GM19468 (cell line): ENCODE measurements at regions not wholly inside any gene's neighbourhood (a gene's known extent, or its start where the extent isn't known, plus 50 kb on each side); places are given as distances from the start of the nearest gene placed in this dataset.
"Not testable (repeated sequence)": the region's sequence is repeated elsewhere in the genome, so short reads cannot be mapped to it uniquely, and the experiment has no call there.

ENCODE experiments used
- ATAC-seq: cut with Tn5 transposase; IDR thresholded peaks from one replicate; pipeline ENCODE4 v1.9.1; 2021; ENCODE audit warnings: mild to moderate bottlenecking, moderate library complexity, moderate number of reproducible peaks; ENCODE audit not compliant: unreplicated experiment; ENCODE audit errors: extremely low read depth

GRCh38 chr7:26065652-26066051, 86.3 kb upstream of the NFE2L3 start:
- no peak for ATAC-seq

GRCh38 chr7:26066736-26067135, 85.3 kb upstream of the NFE2L3 start:
- ATAC-seq, result no peak

- ATAC-seq, result no peak
Measured at GRCh38 chr7:26070290-26070689, 81.7 kb upstream of the NFE2L3 start.

DNA sequence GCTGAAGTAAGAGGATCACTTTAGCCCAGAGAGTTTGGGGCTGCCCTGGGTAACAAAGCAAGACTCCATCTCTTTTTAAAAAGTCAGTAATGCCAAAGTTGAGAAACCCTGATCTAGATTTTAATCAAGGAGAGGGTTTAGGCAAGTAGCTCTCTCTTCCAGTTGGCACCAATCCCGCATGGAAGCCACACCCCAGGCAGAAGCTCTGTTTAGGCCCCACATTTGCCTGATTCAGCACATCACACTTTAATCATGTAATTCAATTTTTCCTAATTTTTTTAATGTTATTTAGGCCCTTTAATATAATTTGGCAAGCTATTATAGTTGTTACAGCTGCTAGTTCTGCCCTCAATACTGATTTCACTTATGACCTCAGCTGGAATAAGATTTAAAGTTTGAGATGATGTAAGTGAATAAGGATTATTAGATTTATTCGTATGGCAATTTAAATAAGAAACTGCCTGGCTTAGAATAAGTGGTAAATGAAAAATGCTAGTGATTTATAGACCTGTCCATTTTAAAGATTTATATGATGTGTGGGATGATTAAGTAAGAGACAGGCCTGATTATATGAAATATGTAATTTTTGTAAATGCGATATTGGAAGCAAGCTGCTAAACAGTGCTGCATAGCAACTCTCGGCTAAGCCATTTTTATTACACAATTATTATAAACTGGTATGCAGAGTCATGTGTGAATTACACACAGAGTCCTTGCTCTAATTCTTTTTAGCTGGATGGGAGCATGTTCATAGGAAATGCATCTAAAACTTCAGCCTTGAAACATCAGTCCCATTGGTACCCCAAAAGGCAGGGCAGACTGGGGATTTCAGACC, 80.2 kb upstream of the NFE2L3 start:
- no peak for ATAC-seq

DNA sequence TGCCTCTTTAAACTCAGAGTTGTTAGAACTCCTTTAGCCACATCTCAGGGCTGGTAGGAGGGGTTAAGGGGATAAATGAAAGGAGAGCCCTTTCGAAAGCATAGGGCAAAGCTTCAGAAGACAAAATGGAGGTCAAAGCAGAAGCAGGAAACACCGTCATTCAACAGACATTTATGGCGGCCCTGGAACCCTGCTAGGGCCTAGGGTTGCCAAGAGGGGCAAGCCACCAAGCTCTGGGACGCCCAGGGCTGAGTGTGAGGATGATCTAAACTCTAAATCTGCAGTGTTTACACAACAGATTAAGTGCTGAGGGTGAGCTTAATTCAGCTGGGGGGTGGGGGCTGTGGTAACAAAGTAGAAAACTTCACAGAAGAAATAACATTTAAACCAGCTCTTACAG, 79.0 kb upstream of the NFE2L3 start:
- ATAC-seq, result no peak

- no peak for ATAC-seq
Measured at GRCh38 chr7:26074919-26075318, 77.1 kb upstream of the NFE2L3 start.

DNA sequence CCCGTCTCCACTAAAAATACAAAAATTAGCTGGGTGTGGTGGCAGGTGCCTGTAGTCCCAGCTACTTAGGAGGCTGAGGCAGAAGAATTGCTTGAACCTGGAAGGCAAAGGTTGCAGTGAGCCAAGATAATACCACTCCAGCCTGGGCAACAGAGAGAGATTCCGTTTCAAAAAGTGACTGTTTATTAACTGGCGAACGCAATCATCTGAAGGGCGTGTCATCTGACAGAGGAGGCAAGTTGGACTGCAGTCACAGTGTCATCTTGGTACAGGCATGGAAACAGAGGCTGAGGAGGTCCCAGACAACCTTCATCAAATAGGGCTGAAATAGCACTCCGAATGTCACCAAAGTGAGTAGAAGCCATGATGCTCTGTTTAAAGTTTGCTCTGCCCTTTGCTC, 75.3 kb upstream of the NFE2L3 start:
- no peak for ATAC-seq

- ATAC-seq, result peak; percentile 70
Measured at GRCh38 chr7:26078437-26079336, 73.3 kb upstream of the NFE2L3 start.

- ATAC-seq, result no peak
Measured at GRCh38 chr7:26081638-26082037, 70.4 kb upstream of the NFE2L3 start.

DNA sequence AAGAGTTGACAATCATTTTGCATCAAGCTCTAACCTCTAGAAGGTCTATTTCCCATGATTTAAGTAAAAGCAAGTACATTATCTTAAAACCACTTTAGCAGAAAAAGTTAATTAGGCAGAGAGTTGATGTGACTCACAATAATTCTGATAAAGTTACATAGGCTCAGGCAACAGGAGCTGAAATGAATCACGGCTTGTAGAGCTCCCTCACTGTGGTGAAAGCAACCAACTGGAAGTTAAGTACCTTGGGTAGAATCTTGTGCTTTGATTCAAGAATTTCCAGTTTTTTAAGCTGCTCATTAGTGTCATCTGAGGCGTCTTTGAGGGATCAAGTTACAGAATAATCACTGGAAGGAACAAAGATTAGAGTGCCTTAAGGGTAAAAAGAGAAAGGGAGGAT, 68.9 kb upstream of the NFE2L3 start:
- no peak for ATAC-seq

DNA sequence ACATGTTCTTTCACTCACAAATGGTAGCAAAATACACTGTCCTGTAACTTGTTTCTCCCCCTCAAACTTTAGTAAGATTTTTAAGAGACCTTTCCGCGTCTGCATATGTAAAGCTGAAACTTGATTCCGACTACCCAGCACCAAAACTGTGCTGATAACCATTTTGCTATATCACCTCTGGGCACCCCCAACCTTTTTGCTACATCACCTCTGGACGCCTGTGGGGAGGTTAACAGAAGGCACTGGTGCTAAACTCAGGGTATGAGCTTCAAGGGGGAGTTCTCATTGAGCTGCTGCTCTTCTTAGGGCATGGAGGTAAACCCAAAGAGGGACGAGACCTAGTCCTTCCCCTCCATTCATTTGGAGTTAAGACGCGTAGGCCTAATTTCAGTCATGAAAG, 67.6 kb upstream of the NFE2L3 start:
- ATAC-seq, result no peak

- ATAC-seq, result no peak
Measured at GRCh38 chr7:26085771-26086170, 66.2 kb upstream of the NFE2L3 start.

DNA sequence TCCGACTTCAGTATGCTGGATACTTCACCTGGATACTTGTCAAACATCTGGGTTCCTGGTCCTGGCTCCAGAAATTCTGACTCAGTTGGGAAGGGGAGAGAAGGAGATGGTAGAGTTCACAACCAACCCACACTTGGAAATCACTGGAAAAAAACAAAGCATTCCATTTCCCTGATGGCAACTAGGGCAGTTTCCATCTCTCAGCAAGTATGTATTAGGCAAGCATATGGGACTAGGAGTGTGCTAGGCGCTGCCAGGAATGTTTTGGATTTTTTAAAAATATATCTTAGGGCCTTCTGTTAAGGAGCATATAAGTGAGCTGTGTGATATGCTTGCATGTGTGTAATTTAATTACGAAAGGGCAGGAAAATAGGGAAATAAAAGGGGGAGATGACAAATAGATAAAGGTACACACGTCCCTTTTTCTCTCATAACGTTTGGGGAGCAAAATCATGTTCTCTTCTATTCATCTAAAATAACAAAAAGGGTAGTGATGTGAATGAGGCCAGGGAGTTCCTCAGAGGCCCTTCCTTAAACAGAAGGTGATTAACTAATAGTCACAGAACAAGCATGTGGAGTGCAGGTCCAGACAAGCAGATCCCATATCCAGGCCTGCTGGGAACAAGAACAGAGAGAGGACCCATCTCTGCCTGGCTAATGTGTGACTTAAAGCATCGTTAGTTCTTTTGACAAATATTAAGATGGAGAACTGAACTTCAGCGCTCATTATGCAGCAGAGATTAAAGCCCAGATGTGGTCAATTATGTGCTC, 64.5 kb upstream of the NFE2L3 start:
- ATAC-seq, result no peak

DNA sequence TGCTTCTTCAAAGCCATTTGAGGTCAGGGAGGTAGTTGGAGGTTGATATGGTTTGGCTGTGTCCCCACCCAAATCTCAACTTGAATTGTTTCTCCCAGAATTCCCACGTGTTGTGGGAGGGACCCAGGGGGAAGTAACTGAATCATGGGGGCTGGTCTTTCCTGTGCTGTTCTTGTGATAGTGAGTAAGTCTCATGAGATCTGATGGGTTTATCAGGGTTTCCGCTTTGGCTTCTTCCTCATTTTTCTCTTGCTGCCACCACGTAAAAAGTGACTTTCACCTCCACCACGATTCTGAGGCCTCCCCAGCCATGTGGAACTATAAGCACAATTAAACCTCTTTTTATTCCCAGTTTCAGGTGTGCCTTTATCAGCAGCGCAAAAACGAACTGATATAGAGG, 62.5 kb upstream of the NFE2L3 start:
- not testable (repeated sequence) for ATAC-seq

DNA sequence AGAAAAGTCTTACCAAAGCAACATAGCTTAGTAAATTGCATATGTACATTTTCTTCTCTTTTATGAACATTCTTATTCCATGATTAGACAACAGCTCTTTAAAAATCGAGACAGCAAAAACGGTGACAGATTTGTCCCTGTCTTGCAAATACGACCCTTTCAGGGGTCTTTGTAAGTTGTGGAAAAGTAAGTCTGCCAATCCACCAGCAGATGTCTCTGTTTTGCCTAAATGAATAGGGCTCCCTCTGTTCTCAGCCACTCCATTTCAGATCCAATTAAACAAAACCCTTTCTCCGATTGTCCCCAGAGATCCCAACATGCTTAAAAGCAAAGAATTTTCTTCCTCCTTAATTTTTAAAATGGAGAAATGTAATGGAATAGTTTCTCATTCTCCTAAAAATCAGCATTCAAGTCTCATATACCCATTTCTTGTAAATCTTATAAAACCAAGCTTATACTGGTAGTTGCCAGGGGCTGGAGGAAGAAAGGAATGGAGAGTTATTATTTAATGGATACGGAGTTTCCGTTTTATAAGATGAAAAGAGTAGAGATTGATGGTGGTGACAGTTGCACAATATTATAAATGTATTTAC, 61.0 kb upstream of the NFE2L3 start:
- ATAC-seq, result no peak

GRCh38 chr7:26091933-26092332, 60.1 kb upstream of the NFE2L3 start:
- no peak for ATAC-seq

- ATAC-seq, result no peak
Measured at GRCh38 chr7:26093023-26093422, 59.0 kb upstream of the NFE2L3 start.

GRCh38 chr7:26096136-26096535, 55.9 kb upstream of the NFE2L3 start:
- ATAC-seq, result no peak

GRCh38 chr7:26097837-26098668, 53.9 kb upstream of the NFE2L3 start:
- ATAC-seq, result no peak
